NB4 (cell line): ENCODE measurements at regions not wholly inside any gene's neighbourhood (a gene's known extent, or its start where the extent isn't known, plus 50 kb on each side); places are given as distances from the start of the nearest gene placed in this dataset.

Experiments used
- CTCF ChIP-seq: IDR thresholded peaks from one replicate; pipeline ENCODE4 v1.5.1; 2012; ENCODE audit warnings: low read depth, low read length
- POLR2A ChIP-seq: IDR thresholded peaks from 2 replicates; pipeline ENCODE4 v1.6.1; 2011; ENCODE audit warnings: mild to moderate bottlenecking; ENCODE audit not compliant: insufficient read length; ENCODE audit errors: extremely low read depth
- TF ChIP-seq, protein P1 (sequence below): IDR thresholded peaks from 2 replicates; pipeline ENCODE4 v1.6.1; 2011; ENCODE audit warnings: low read depth, low read length

DNA sequence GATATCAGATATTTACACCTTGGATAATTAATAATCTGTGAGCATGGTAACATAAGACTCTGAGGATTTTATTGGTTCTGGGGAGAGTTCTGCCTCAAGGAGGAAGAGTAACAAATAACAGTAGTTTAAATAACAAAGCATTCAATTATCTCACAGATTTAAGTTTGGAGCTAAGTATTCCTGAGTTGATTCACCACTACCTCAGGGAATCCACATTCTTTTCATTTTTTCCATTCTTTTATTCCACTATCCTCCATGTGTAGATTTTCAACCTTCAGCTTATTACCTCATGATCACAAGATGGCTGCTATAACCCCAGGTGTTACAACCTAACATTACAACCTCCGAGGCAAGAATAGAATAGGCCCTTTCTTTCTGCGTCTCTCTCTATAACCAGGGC lies 252.2 kb upstream of the TOX3 start:
- TF ChIP-seq CTCF (no peak), POLR2A (no peak)
- TF ChIP-seq, protein P1, sequence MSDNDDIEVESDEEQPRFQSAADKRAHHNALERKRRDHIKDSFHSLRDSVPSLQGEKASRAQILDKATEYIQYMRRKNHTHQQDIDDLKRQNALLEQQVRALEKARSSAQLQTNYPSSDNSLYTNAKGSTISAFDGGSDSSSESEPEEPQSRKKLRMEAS: no peak
